Loucy (cell line): ENCODE measurements at regions not wholly inside any gene's neighbourhood (a gene's known extent, or its start where the extent isn't known, plus 50 kb on each side); places are given as distances from the start of the nearest gene placed in this dataset.
A peak's percentile ranks its signal among the peaks of the same experiment; 100 is the strongest.

Experiments
- H2AFZ ChIP-seq: fragments of 200-600 bp; sonication (generic); 2 replicates; pipeline ENCODE4 v1.6.0; 2016; ENCODE audit warnings: antibody characterized with exemption, mild to moderate bottlenecking, low read length, moderate library complexity
- H3F3A ChIP-seq: fragments of 200-600 bp; 2 replicates; pipeline ENCODE4 v1.6.0; 2016; ENCODE audit warnings: antibody characterized with exemption, low read depth, mild to moderate bottlenecking
- H3K27me3 ChIP-seq: fragments of 200-600 bp; sonication (generic); 2 replicates; pipeline ENCODE4 v1.6.1; 2014; ENCODE audit warnings: low read length, mild to moderate bottlenecking; ENCODE audit not compliant: insufficient read depth, poor library complexity, severe bottlenecking
- H3K36me3 ChIP-seq: fragments of 200-600 bp; sonication (generic); 2 replicates; pipeline ENCODE4 v1.6.1; 2016; ENCODE audit warnings: low read length; ENCODE audit not compliant: insufficient read depth
- H3K4me1 ChIP-seq: fragments of 200-600 bp; sonication (generic); 2 replicates; pipeline ENCODE4 v1.5.1; 2014; ENCODE audit warnings: low read length, mild to moderate bottlenecking; ENCODE audit not compliant: insufficient read depth, poor library complexity, severe bottlenecking
- H3K4me2 ChIP-seq: fragments of 200-600 bp; sonication (generic); 2 replicates; pipeline ENCODE4 v1.6.0; 2014; ENCODE audit warnings: antibody characterized with exemption, low read length, low read depth, mild to moderate bottlenecking; ENCODE audit not compliant: poor library complexity, severe bottlenecking
- H3K4me3 ChIP-seq: fragments of 200-600 bp; sonication (generic); 2 replicates; pipeline ENCODE4 v1.5.1; 2014; ENCODE audit warnings: low read length, mild to moderate bottlenecking, mixed read lengths; ENCODE audit not compliant: poor library complexity, severe bottlenecking
- H3K79me2 ChIP-seq: fragments of 200-600 bp; sonication (generic); 2 replicates; pipeline ENCODE4 v1.6.1; 2014; ENCODE audit warnings: low read length; ENCODE audit not compliant: insufficient read depth
- H3K9ac ChIP-seq: fragments of 200-600 bp; sonication (generic); 2 replicates; pipeline ENCODE4 v1.6.0; 2014; ENCODE audit warnings: mild to moderate bottlenecking, low read depth, low read length, moderate library complexity; ENCODE audit not compliant: poor library complexity, severe bottlenecking
- H3K9me2 ChIP-seq: fragments of 200-600 bp; sonication (generic); replicated peaks from 2 replicates; pipeline ENCODE4 v1.6.1; 2016; ENCODE audit warnings: low read depth, low read length, mixed read lengths
- H3K9me3 ChIP-seq: fragments of 200-600 bp; sonication (generic); 2 replicates; pipeline ENCODE4 v1.6.1; 2014; ENCODE audit warnings: mild to moderate bottlenecking, antibody characterized with exemption, low read length, low read depth; ENCODE audit not compliant: insufficient read depth
- H4K20me1 ChIP-seq: fragments of 200-600 bp; sonication (generic); 2 replicates; pipeline ENCODE4 v1.6.0; 2014; ENCODE audit warnings: antibody characterized with exemption, low read length, mild to moderate bottlenecking; ENCODE audit not compliant: insufficient read depth, poor library complexity, severe bottlenecking
- CTCF ChIP-seq: fragments of 200-600 bp; sonication (generic); conservative IDR thresholded peaks from 2 replicates; pipeline ENCODE4 v1.5.1; 2014; ENCODE audit warnings: mild to moderate bottlenecking, antibody characterized with exemption, low read length
- EZH2phosphoT487 ChIP-seq: fragments of 200-600 bp; IDR thresholded peaks from 2 replicates; pipeline ENCODE4 v1.6.1; 2018; ENCODE audit warnings: antibody characterized with exemption, mild to moderate bottlenecking, moderate library complexity, borderline replicate concordance

GRCh38 chr18:60675801-60676200, 303.2 kb upstream of the MC4R start:
- Histone ChIP-seq H3K4me3 (no peak overlapping the region), H2AFZ (no peak overlapping the region), H3F3A (no peaks in the 10 kb centered on the region), H3K9me2 (no peaks in the 10 kb centered on the region), H3K79me2 (no peaks in the 10 kb centered on the region), H3K9me3 (no peaks in the 10 kb centered on the region), H3K4me1 (no peaks in the 10 kb centered on the region), H3K36me3 (no peaks in the 10 kb centered on the region), H3K9ac (no peak overlapping the region), H3K27me3 (no peaks in the 10 kb centered on the region), H4K20me1 (no peaks in the 10 kb centered on the region), H3K4me2 (no peak overlapping the region)
- TF ChIP-seq CTCF (no peak), EZH2phosphoT487 (no peak)

GRCh38 chr18:60676815-60677214, 304.2 kb upstream of the MC4R start:
- Histone ChIP-seq H3F3A (no peaks in the 10 kb centered on the region), H3K9me2 (no peaks in the 10 kb centered on the region), H3K27me3 (no peaks in the 10 kb centered on the region), H3K4me1 (no peaks in the 10 kb centered on the region), H4K20me1 (no peaks in the 10 kb centered on the region), H3K4me3 (no peak overlapping the region), H2AFZ (no peak overlapping the region), H3K9ac (no peak overlapping the region), H3K4me2 (no peak overlapping the region), H3K9me3 (no peaks in the 10 kb centered on the region), H3K36me3 (no peaks in the 10 kb centered on the region), H3K79me2 (no peaks in the 10 kb centered on the region)
- TF ChIP-seq EZH2phosphoT487 (no peak), CTCF (no peak; the same call in 1 of the 2 replicates)

- no peaks in the 10 kb centered on the region for H3K79me2 ChIP-seq
- peak; percentile 75 for TF ChIP-seq CTCF
- TF ChIP-seq EZH2phosphoT487 = no peak
- H3K4me2 ChIP-seq = no peak overlapping the region
- H3F3A ChIP-seq = no peaks in the 10 kb centered on the region
- H3K4me3 ChIP-seq = no peak overlapping the region
- no peaks in the 10 kb centered on the region for H4K20me1 ChIP-seq
- no peak overlapping the region for H2AFZ ChIP-seq
- no peak overlapping the region for H3K9ac ChIP-seq
- H3K36me3 ChIP-seq = no peaks in the 10 kb centered on the region
- H3K9me3 ChIP-seq = no peaks in the 10 kb centered on the region
- H3K9me2 ChIP-seq = no peaks in the 10 kb centered on the region
- H3K27me3 ChIP-seq = no peaks in the 10 kb centered on the region
- no peaks in the 10 kb centered on the region for H3K4me1 ChIP-seq
Measured at GRCh38 chr18:60684843-60685513, 312.4 kb upstream of the MC4R start.
